ENCODE measurements at regions not wholly inside any gene's neighbourhood (a gene's known extent, or its start where the extent isn't known, plus 50 kb on each side); places are given as distances from the start of the nearest gene placed in this dataset.

GRCh38 chr6:82298012-82298411 is 50.5 kb upstream of the IBTK start:
- no peak for TF ChIP-seq CTCF (IDR thresholded peaks at IDR 0.05; ENCODE audit: control extremely low read depth in 1 of 3, insufficient read depth in 1 of 3, low read depth in 1 of 3, low read length in 3 of 3)
- no peak for TF ChIP-seq TBP (IDR thresholded peaks at IDR 0.05; ENCODE audit: low read depth, low read length)
